OCI-LY3 (cell line): ENCODE measurements at regions not wholly inside any gene's neighbourhood (a gene's known extent, or its start where the extent isn't known, plus 50 kb on each side); places are given as distances from the start of the nearest gene placed in this dataset.

Experiments
- H2AFZ ChIP-seq: fragments of 200-600, 300-600 bp; shearing (Covaris generic); 2 replicates; pipeline ENCODE4 v1.6.0; 2014; ENCODE audit warnings: antibody characterized with exemption, low read depth, low read length
- H3K27ac ChIP-seq: fragments of 200-600, 300-600 bp; sonication (generic); 2 replicates; pipeline ENCODE4 v1.5.1; 2014; ENCODE audit warnings: mild to moderate bottlenecking, low read length, moderate library complexity, mixed read lengths
- H3K27me3 ChIP-seq: fragments of 200-600, 300-600 bp; sonication (generic); 2 replicates; pipeline ENCODE4 v1.6.1; 2014; ENCODE audit warnings: low read depth, low read length, mixed read lengths
- H3K36me3 ChIP-seq: fragments of 200-600, 300-600 bp; sonication (generic); replicated peaks from 2 replicates; pipeline ENCODE3; 2014; ENCODE audit warnings: low read depth, low read length, mixed read lengths
- H3K4me1 ChIP-seq: fragments of 300-600, 200-600 bp; sonication (generic); 2 replicates; pipeline ENCODE4 v1.6.1; 2014; ENCODE audit warnings: low read length, mixed read lengths
- H3K4me2 ChIP-seq: fragments of 200-600, 300-600 bp; sonication (generic); 2 replicates; pipeline ENCODE4 v1.6.1; 2014; ENCODE audit warnings: low read length, mixed read lengths
- H3K4me3 ChIP-seq: fragments of 300-600, 200-600 bp; sonication (generic); 2 replicates; pipeline ENCODE4 v1.5.1; 2014; ENCODE audit warnings: antibody characterized with exemption, mild to moderate bottlenecking, low read length, moderate library complexity
- H3K79me2 ChIP-seq: fragments of 300-600, 200-600 bp; shearing (Covaris generic); 2 replicates; pipeline ENCODE4 v1.6.1; 2014; ENCODE audit warnings: mild to moderate bottlenecking, low read length, mixed read lengths
- H3K9ac ChIP-seq: fragments of 300-600, 200-600 bp; shearing (Covaris generic); 2 replicates; pipeline ENCODE4 v1.6.0; 2014; ENCODE audit warnings: mild to moderate bottlenecking, low read length, moderate library complexity
- H3K9me3 ChIP-seq: fragments of 200-600, 300-600 bp; shearing (Covaris generic); 2 replicates; pipeline ENCODE4 v1.6.1; 2014; ENCODE audit warnings: low read length, mixed read lengths; ENCODE audit not compliant: insufficient read depth
- H4K20me1 ChIP-seq: fragments of 200-600, 300-600 bp; sonication (generic); 2 replicates; pipeline ENCODE4 v1.6.1; 2016; ENCODE audit warnings: low read length, mixed read lengths; ENCODE audit not compliant: insufficient read depth
- EZH2phosphoT487 ChIP-seq: fragments of 200-600 bp; shearing (Covaris generic); IDR thresholded peaks from 2 replicates; pipeline ENCODE4 v1.6.1; 2018; ENCODE audit warnings: antibody characterized with exemption, mixed run types, low read depth
- TF ChIP-seq, protein P1 (sequence below): fragments of 200-600, 300-600 bp; sonication (generic); IDR thresholded peaks from 2 replicates; pipeline ENCODE4 v1.5.1; 2014; ENCODE audit warnings: antibody characterized with exemption, low read length, low read depth

DNA sequence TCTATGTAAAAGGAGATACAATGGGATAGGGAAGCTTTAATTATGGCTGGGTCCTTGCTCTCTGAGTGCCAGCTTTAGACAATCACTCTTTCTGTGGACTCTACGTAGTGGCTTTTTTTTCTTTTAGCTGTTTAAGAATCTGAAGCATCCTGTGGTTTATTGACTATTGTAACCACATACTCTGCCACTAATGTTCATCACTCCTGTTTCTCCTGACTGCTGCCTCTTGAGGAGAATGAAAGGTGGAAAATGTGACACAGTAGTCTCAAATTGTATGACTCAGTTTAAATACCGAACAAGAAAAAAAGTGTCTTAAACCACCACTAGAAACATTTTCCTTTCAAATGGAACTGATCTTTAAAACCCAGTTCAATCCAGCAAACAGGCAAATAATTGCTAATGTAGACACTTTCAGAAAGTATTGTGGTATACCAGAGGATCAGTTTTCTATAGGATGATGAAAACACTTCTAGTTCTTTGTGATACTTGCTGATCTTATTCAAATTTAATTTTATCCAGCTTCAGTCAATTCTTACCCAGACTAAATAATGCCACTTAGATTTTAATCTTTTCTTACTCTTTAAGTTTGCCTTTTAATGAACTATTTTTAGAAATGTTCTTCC lies 302.7 kb upstream of the PMFBP1 start:
- no peak for TF ChIP-seq EZH2phosphoT487
- TF ChIP-seq, protein P1, sequence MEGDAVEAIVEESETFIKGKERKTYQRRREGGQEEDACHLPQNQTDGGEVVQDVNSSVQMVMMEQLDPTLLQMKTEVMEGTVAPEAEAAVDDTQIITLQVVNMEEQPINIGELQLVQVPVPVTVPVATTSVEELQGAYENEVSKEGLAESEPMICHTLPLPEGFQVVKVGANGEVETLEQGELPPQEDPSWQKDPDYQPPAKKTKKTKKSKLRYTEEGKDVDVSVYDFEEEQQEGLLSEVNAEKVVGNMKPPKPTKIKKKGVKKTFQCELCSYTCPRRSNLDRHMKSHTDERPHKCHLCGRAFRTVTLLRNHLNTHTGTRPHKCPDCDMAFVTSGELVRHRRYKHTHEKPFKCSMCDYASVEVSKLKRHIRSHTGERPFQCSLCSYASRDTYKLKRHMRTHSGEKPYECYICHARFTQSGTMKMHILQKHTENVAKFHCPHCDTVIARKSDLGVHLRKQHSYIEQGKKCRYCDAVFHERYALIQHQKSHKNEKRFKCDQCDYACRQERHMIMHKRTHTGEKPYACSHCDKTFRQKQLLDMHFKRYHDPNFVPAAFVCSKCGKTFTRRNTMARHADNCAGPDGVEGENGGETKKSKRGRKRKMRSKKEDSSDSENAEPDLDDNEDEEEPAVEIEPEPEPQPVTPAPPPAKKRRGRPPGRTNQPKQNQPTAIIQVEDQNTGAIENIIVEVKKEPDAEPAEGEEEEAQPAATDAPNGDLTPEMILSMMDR = no peak
- H3K4me2 ChIP-seq = no peak overlapping the region
- H3K9ac ChIP-seq = no peak overlapping the region
- no peak overlapping the region for H2AFZ ChIP-seq
- no peak overlapping the region for H3K27ac ChIP-seq
- no peak overlapping the region for H3K4me3 ChIP-seq
- H3K9me3 ChIP-seq = no peaks in the 10 kb centered on the region
- H4K20me1 ChIP-seq = no peaks in the 10 kb centered on the region
- no peaks in the 10 kb centered on the region for H3K36me3 ChIP-seq
- no peaks in the 10 kb centered on the region for H3K27me3 ChIP-seq
- no peaks in the 10 kb centered on the region for H3K4me1 ChIP-seq
- no peaks in the 10 kb centered on the region for H3K79me2 ChIP-seq

DNA sequence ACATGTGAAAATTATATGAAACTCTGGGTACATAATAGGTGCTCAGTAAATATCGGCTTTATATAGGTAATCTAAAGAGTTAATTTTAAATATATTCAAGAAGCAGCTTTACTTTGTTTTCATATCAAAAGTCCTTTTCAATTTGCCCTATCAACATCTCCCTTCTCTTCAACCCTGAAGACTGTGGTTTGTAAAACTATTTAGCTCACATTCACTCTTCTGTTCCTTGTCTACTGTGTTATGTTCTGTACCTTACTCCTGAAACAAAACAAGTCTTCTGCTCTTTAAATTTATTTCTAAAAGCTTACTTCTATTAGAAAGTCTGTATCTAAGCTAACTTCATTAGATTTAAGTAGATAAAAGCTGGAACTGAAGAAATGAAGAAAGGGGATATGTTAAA lies 301.7 kb upstream of the PMFBP1 start:
- no peak overlapping the region for H3K27ac ChIP-seq
- no peak overlapping the region for H3K4me3 ChIP-seq
- no peaks in the 10 kb centered on the region for H3K9me3 ChIP-seq
- H3K4me2 ChIP-seq = no peak overlapping the region
- no peaks in the 10 kb centered on the region for H4K20me1 ChIP-seq
- H3K79me2 ChIP-seq = no peaks in the 10 kb centered on the region
- H3K36me3 ChIP-seq = no peaks in the 10 kb centered on the region
- H3K27me3 ChIP-seq = no peaks in the 10 kb centered on the region
- no peak overlapping the region for H2AFZ ChIP-seq
- H3K9ac ChIP-seq = no peak overlapping the region
- no peaks in the 10 kb centered on the region for H3K4me1 ChIP-seq
- no peak for TF ChIP-seq EZH2phosphoT487
- TF ChIP-seq, protein P1 = no peak

DNA sequence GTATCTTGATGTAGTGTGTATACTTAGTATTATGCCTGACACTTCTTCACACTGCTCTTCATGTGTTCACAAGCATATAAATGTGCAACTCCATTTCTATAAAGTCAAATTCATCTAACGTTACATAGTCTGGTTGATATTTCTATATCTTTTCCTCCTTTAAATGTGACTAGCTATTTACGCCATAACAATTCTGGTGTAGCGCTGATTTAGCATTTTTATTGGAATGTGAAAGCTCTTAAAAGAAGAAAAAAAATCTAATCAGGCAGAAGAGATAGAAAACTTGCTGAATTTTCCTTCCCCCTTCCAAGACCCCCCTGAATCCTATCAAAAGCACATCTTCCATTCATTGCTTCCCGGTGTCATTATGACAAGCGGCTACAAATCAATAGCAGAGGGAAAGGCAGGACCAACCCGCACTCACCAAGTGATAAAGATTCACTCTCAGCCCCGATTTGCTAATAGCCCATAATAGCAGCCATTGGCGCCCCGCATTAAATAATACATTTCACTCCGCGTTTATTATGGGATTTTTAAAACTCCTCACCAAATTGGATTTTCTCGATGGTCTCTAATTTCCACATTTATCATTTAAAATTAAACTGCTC lies 299.5 kb upstream of the PMFBP1 start:
- Histone ChIP-seq H3K27me3 (no peaks in the 10 kb centered on the region), H3K9me3 (no peaks in the 10 kb centered on the region), H2AFZ (no peak overlapping the region), H3K36me3 (no peaks in the 10 kb centered on the region), H3K9ac (no peak overlapping the region), H3K4me3 (no peak overlapping the region), H3K27ac (no peak overlapping the region), H3K4me1 (no peaks in the 10 kb centered on the region), H4K20me1 (no peaks in the 10 kb centered on the region), H3K4me2 (no peak overlapping the region), H3K79me2 (no peaks in the 10 kb centered on the region)
- TF ChIP-seq, protein P1 = no peak
- TF ChIP-seq EZH2phosphoT487 = no peak

DNA sequence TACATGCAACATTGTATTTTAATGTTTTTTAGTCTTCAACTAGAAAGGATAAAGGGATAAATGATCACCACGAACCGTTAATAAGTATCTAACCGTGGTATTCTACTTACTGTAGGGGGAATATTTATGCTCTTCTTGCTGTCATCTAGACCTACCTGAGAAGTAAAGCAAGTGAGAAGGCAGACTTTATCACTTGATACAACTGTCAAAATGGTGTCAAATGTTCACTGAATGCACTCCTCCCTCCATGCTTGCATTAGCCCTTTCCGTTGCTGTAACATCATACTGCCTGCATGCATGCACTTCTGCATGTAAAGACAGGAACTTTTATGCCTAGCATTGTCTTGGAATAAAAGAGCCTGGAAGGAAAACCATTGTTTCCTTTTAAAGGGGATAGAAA lies 298.6 kb upstream of the PMFBP1 start:
- Histone ChIP-seq H3K27me3 (no peaks in the 10 kb centered on the region), H3K36me3 (no peaks in the 10 kb centered on the region), H3K4me2 (no peak overlapping the region), H3K27ac (no peak overlapping the region), H3K9me3 (no peaks in the 10 kb centered on the region), H3K4me3 (no peak overlapping the region), H3K9ac (no peak overlapping the region), H3K79me2 (no peaks in the 10 kb centered on the region), H3K4me1 (no peaks in the 10 kb centered on the region), H4K20me1 (no peaks in the 10 kb centered on the region), H2AFZ (no peak overlapping the region)
- TF ChIP-seq, protein P1 = no peak
- TF ChIP-seq EZH2phosphoT487 = no peak
